GM06990 (cell line): ENCODE measurements at regions not wholly inside any gene's neighbourhood (a gene's known extent, or its start where the extent isn't known, plus 50 kb on each side); places are given as distances from the start of the nearest gene placed in this dataset.

Experiments used
- DNase-seq: peaks from one replicate; pipeline ENCODE4 v3.0.0-alpha.2; 2011; ENCODE audit not compliant: insufficient read length; ENCODE audit errors: extremely low read depth
- H3K27me3 ChIP-seq: replicated peaks from 2 replicates; pipeline ENCODE4 v1.6.0; 2011; ENCODE audit warnings: low read length; ENCODE audit not compliant: control insufficient read depth, insufficient read depth
- H3K36me3 ChIP-seq: 2 replicates; pipeline ENCODE4 v1.5.1; 2011; ENCODE audit warnings: low read length; ENCODE audit not compliant: control insufficient read depth, insufficient read depth
- H3K4me3 ChIP-seq: replicated peaks from 2 replicates; pipeline ENCODE4 v1.5.1; 2011; ENCODE audit warnings: low read depth, mild to moderate bottlenecking, control low read depth, low read length
- TF ChIP-seq, protein P1 (sequence below): IDR thresholded peaks from 2 replicates; pipeline ENCODE4 v1.5.1; 2011; ENCODE audit warnings: low read length, control low read depth, mild to moderate bottlenecking, inconsistent platforms; ENCODE audit not compliant: insufficient read depth, poor library complexity, severe bottlenecking

DNA sequence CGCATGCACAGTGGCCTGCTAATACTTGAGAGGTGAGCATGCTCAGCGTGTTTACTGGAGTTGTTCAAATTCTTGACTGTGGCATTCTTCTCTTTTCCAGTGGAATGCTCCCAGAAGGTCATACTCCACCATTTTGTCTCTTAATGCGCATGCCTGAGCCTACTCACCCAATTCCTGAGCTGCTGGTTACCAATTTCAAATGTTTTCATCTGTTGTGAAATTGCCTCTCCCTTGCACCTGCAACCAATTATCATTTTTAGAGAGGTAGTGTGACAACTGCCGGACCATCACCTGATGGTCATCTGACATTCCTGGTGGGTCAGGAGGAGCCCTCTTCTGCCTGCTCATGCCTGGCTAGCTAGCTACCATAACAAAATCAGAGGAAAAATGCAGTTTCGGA is 82.2 kb upstream of the LIFR start:
- H3K27me3 ChIP-seq: no peaks in the 10 kb centered on the region
- H3K4me3 ChIP-seq: no peak overlapping the region
- no peak for DNase-seq
- TF ChIP-seq, protein P1, sequence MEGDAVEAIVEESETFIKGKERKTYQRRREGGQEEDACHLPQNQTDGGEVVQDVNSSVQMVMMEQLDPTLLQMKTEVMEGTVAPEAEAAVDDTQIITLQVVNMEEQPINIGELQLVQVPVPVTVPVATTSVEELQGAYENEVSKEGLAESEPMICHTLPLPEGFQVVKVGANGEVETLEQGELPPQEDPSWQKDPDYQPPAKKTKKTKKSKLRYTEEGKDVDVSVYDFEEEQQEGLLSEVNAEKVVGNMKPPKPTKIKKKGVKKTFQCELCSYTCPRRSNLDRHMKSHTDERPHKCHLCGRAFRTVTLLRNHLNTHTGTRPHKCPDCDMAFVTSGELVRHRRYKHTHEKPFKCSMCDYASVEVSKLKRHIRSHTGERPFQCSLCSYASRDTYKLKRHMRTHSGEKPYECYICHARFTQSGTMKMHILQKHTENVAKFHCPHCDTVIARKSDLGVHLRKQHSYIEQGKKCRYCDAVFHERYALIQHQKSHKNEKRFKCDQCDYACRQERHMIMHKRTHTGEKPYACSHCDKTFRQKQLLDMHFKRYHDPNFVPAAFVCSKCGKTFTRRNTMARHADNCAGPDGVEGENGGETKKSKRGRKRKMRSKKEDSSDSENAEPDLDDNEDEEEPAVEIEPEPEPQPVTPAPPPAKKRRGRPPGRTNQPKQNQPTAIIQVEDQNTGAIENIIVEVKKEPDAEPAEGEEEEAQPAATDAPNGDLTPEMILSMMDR: no peak
- no peaks in the 10 kb centered on the region for H3K36me3 ChIP-seq

DNA sequence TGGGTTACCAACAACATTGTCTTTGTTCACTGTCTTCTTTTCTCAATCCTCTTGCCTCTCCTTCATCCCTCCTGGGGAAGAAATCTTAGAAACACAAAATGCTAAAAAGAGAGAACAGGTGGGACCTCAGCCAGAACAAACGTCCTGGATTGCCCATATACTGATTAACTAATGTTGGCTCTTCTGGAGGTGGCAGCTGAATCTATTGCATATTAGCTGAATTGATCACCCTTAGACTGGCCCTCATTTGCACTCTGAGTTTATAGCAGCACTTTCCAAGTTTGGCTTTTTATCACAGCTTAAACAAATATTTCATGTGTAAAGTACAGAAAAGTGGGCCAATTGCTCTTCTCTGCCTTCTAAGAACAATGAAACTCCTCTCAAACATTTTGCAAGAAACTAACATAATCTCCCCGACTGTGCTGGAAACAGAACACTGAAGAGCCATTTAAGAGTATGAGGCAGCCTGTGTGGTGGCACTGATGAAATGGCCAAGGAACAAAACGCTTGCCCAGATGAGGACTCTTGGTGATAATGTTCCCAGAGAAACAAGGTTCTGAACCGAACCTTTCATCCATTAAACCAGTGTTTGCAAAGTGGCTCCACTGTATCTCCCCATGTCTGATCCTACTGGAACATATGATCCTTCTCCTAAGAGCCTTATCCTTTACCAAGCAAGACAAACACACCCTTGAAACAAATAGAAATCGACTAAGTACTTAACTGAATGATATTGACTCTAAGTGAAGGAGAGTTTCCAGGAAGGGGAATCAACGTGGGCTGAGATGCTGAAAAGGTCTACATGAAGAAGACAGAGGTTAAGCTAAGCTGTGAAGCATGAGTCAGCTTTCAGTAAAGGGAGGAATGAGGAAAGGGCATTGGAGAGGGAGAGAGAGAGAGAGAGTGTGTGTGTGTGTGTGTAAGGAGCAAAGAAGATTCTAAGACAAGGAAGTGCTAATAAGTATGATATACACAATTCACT is 83.2 kb upstream of the LIFR start:
- TF ChIP-seq, protein P1: no peak
- H3K4me3 ChIP-seq: no peak overlapping the region
- no peaks in the 10 kb centered on the region for H3K27me3 ChIP-seq
- H3K36me3 ChIP-seq: no peaks in the 10 kb centered on the region
- DNase-seq: no peak

DNA sequence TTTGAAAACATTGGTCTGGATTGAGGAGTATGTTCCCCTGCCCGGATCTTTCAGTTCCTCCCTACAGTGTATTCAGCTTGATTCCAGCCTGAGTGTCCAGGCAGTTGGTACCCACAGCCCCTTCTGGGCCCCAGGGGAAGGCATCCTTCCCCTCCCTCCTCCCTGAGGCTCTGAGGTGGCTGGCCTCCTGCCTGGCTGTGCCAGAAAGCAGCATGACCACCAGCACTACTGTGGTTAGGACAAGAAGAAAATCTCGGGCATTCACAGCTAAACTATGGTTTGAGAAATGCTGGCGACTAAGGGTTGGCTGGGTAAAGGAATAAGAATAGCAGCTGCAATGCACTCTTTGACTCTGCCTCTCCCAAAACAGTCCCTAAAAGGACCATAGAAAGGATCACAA is 84.6 kb upstream of the LIFR start:
- no peaks in the 10 kb centered on the region for H3K36me3 ChIP-seq
- no peak for DNase-seq
- no peak overlapping the region for H3K4me3 ChIP-seq
- no peaks in the 10 kb centered on the region for H3K27me3 ChIP-seq
- TF ChIP-seq, protein P1: no peak

DNA sequence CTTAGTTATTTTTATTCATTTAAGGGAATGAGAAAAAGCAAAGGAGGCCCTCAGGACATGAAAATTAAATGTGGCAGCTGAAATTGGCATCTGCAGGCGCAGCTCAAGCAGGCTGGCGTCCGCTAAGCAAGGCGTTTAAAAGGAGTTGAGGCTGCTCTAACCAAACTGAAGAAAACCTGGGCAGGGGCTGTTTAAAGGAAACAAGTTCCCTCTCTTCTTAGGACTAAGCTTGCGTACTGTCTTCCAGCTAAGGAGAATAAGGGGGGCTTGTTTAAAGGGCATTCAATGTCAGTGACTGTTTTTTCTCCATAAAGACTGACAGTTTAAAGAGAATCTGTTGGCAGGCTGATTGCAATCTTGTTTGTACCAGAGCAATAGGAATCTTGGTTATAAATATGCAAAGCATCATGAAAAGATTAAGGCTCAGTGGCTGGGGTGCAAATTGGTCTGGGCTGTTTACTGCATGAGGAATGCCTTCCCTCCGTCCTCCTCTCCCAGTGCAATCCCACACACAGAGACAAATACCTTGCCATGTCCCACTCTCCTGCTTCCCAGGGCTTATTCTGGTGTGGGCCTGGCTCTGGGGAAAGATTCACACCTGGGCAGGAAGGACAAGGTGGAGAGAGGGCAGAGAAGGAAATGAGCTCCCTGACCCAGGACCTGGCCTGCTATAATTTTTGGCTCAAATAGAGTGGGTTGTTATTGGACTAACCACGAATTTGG is 85.9 kb upstream of the LIFR start:
- Histone ChIP-seq H3K36me3 (no peaks in the 10 kb centered on the region), H3K4me3 (no peak overlapping the region), H3K27me3 (no peaks in the 10 kb centered on the region)
- DNase-seq: no peak
- TF ChIP-seq, protein P1: no peak

DNA sequence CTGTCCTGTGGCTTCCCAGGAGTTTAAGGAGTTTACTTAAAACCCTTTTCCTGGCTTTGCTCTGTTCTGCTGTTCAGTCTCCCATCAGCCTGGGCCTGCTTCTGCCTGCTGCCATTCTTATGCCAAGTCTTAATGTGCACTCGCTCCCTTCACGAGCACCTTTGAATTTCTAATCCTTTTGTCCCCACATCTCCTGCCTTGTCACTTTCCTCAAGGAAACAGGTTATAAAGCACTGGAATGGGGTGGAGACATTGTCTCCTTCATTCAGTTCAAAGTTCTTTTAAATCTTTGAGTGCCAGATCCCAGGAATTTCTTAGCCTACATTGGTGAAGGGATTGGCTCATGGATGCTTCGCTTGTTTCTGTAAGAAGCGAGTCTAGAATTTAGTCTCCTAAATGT is 87.2 kb upstream of the LIFR start:
- Histone ChIP-seq H3K4me3 (no peak overlapping the region), H3K36me3 (no peaks in the 10 kb centered on the region), H3K27me3 (no peaks in the 10 kb centered on the region)
- no peak for DNase-seq
- TF ChIP-seq, protein P1: no peak
